ENCODE measurements at regions not wholly inside any gene's neighbourhood (a gene's known extent, or its start where the extent isn't known, plus 50 kb on each side); places are given as distances from the start of the nearest gene placed in this dataset.
"Not testable (repeated sequence)": the region's sequence is repeated elsewhere in the genome, so short reads cannot be mapped to it uniquely, and the experiment has no call there.

DNA sequence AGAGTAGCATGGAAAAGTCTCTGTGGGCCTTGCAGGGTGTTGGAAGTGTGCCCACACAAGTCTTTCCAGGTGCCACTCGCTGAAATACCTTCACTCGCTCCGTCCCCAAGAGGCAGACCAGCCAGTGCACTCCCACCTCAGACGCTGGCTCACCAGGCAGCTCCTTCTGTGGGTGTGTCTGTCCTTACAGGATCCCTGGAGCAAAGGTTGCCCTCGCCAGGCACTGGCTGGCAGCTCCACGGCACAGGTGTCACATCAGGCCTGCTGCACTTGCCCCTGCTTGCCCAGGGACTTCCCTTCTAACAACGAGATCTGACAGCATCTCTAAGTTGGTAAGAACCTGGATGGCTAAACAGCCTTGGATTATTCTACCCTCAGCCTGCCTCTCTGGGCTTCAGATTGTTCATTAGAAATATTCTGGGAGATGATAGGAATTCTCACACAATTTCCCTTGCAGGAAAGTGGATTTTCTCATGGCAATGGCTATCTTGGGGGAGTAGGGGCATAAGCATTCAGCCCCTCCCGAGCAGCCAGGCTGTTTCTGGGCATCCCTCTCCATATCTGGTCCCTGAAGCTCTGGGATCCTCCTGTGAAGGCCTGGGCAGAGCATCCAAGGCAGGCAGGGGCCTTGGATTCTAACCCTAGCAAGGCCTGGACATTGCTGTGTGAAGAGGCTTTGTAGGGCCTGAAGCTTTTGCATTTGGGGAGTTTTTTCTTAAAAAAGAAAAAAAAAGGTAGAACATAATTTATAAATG lies 262.1 kb downstream of the MYCN start:
- no peak for DNase-seq (ENCODE audit: low spot score)

GRCh38 chr2:16201848-16202247 lies 261.5 kb downstream of the MYCN start:
- DNase-seq (ENCODE audit: low spot score) = no peak

GRCh38 chr2:16200554-16201193 lies 260.3 kb downstream of the MYCN start:
- no peak for DNase-seq (ENCODE audit: low spot score)

DNA sequence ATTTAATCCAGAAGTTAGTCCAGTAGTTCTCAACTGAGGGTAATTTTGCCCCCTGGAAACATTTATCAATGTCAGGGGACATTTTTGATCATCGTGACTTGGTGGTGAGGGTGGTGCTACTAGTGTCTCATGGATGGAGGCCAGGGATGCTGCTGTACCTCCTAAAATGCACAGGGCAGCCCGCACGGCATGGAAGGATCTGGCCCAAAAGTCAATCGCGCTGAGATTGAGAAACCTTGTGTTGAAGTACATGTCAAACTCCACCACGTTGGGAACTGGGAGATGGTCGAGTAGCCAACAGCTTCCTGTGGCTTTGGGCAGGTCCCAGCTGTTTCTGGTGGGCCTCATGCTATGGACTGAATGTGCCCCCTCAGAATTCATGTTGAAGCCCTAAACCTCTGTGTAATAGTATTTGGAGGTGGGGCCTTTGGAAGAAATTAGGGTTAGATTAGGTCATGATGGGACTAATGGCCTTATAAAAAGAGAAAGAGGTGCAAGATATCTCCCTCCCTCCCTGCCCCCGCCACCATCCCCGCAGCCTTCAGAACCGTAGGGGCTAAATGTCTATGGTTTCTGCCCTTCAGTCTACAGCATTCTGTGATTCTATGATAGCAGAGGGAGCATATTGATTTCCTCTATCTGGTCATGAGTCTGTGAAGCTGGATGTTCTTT lies 259.7 kb downstream of the MYCN start:
- no peak for DNase-seq (ENCODE audit: low spot score)

DNA sequence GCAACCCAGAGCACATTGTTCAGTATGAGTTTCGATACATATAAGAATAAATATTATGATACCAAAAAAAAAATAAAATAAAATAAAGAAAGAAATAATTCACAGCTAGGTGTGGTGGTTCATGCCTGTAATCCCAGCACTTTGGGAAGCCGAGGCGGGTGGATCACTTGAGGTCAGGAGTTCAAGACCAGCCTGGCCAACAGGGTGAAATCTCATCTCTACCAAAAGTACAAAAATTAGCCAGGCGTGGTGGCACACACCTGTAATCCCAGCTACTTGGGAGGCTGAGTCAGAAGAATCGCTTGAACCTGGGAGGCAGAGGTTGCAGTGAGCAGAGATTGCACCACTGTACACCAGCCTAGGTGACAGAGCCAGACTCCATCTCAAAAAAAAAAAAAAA lies 258.9 kb downstream of the MYCN start:
- not testable (repeated sequence) for DNase-seq (ENCODE audit: low spot score)

GRCh38 chr2:16198166-16198912 lies 258.0 kb downstream of the MYCN start:
- DNase-seq (ENCODE audit: low spot score) = no peak

- no peak for DNase-seq (ENCODE audit: low spot score)
These were observed 257.3 kb downstream of the MYCN start for GRCh38 chr2:16197504-16198147.

DNA sequence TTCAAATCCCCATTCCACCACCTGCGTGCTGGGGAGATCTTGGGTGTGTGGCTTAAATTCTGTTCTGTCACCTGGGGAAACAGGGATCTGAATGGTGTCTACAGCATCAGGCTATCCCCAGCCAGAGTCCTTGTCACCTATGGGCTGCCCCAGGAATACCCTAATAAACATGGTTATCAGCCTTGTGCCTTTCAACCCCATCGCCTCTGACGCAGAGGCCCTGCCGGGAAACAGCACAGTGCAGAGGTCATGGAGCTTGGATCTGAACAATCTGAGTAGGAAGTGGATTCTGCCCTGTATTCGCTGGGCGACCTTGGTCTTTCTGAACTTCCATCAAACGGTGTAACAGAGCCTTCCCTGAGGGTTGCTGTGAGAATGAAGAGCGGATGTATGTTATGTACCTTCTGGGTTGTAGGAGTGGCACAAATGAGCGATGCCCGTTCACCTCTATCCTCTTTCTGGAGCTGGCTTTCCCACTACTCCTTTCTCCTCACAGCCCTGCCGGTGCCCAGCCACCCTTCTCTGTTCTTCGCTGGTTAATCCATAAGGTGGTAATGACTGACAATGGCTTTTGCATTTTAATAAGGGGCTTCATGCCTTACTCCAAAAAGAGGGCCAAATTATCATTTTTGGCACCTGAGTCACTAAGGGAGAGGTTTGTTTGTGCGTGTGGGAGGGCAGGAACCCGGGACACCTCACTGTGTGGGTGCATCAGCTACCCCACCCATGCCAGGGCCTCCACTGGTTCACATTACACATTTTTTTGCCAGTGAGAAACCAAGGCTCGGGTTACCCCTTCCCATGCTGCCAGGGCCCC lies 256.5 kb downstream of the MYCN start:
- DNase-seq (ENCODE audit: low spot score) = no peak

DNA sequence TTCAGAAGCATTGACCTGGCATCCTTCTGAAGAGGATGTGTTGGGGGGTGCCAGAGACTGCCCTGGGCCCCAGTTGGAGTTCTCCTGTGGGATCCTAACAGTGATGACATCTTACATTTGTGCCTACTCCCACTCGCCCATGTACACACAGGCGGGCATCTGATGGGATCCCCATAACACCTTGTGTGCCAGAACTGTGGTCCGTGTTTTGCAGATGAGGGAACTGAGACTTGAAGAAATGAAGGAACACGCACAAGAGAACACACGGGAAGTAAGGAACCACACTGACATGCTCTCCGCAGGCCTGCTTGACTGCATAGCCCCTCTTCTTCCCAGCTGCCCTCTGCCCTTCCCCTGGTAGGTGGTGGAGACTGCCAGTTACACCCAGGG lies 255.3 kb downstream of the MYCN start:
- no peak for DNase-seq (ENCODE audit: low spot score)

- no peak for DNase-seq (ENCODE audit: low spot score)
These were observed 254.8 kb downstream of the MYCN start for GRCh38 chr2:16194931-16195680.

GRCh38 chr2:16194530-16194929 lies 254.2 kb downstream of the MYCN start:
- DNase-seq (ENCODE audit: low spot score) = no peak

DNA sequence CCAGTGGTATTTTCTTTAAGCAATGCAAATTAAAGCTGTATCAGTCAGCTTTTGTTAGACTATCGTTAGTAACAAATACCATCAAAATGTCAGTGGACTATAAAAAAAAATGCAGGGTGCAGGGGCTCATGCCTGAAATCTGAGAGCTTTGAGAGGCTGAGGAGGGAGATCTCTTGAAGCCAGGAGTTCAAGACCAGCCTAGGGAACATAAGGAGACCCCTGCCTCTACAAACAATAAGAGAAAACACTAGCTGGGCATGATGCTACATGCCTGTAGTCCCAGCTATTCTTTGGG lies 253.7 kb downstream of the MYCN start:
- no peak for DNase-seq (ENCODE audit: low spot score)

DNA sequence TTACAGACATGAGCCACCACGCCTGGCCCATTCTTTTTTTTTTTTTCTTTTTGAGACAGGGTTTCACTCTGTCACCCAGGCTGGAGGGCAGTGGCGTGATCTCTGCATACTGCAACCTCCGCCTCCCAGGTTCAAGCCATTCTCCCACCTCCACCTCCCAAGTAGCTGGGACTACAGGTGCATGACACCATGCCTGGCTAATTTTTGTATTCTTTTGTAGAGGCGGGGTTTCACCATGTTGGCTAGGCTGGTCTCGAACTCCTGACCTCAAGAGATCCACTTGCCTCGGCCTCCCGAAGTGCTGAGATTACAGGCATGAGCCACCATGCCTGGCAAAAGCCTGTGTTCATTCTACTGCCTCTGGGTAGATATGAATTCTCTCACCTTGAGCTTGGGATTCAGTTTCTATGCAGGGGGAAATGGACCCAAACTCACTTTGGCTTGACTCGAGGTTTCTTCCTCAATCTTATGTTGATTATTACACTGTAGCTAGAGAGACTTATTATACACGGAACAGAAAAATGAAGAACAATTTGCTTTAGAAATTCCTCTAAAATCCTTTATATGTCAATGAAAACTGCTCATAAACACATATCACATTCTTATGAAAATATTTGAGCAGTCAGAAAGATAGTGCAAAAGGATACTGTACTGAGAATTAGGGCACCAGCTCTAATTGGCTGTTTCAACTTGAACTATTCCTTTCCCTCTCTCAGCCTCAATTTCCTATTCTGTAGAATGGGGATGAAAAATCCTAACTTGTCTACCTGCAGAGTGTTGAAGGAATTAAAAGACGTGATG lies 252.3 kb downstream of the MYCN start:
- DNase-seq (ENCODE audit: low spot score) = no peak

GRCh38 chr2:16191431-16192200 lies 251.3 kb downstream of the MYCN start:
- DNase-seq (ENCODE audit: low spot score) = no peak

DNA sequence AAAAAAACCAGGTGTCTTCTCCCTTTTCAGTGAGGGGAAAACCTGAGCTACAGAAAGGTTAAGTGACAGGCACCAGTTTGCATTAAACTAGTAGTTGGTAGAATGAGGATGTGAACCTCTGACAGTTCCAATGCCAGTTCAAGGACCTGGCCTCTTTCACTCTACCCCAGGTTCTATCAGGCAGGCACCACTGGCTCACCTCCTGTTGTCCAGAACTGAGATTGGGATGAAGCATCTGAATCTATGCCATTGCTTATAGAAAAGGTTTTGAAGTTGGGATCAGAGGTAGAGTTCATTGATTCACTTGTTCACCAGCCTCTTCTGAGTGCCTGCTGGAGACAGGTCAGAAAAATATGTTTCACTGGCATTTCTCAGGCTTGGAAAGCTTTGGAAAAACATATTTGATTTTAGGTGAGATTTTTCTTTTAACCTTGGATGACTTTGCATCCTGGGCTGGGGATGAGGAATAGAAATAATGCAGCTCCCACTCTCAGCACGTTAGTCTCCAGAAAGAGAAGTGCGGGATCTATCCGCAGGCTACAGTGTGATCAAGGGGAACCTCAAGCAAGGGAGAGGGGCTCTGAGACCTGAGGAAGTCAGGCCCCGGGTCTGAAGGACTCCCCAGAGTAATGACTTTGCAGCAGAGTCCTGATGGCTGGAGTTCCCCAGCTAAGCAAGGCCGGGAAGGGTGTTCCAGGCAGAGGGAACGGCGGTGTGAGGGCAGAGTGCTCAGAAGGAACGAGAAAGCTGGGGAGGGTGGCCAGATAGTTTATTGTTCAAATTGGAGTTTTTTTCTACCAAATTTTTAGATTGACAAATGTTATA lies 250.3 kb downstream of the MYCN start:
- no peak for DNase-seq (ENCODE audit: low spot score)

GRCh38 chr2:16189836-16190160 lies 249.4 kb downstream of the MYCN start:
- no peak for DNase-seq (ENCODE audit: low spot score)

DNA sequence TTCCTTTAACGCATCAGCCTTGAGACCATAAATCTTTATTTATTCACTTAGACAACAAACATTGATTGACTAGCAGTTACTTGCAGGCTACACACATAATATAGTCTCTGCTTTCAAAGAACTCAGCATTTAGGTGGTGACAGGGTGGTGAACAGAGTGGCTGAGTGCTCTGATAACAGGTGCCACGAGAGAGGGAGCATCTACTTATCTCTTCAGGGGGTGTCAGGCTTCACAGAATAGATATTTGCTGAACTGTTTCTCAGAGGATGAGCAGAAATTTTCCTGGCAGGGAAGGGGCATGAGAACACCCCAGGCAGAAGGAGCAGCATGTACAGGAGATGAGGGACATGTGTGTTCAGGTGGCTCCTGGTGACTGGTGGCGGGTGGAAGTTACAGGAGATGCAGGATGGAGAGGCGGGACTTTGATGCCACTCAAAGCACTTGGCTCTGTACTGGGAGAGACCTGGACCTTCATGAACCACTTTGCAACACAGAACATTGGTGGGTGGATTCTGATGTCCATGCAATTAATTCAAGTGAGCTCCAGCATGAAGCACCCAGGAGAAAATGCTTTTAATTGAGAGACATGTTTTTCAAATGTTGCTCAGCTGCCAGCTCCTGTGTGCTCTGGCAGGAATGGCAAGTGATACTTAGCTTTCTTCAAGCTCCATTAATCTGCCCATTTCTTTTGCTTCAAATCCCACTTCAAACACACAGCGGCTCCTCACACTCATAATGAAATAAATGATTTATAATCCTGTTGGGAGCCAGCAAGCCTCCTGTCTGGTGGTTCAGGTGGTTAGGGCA lies 248.9 kb downstream of the MYCN start:
- no peak for DNase-seq (ENCODE audit: low spot score)

All from NAMALWA (cell line).